NCI-H2107 (cell line): ENCODE measurements at regions not wholly inside any gene's neighbourhood (a gene's known extent, or its start where the extent isn't known, plus 50 kb on each side); places are given as distances from the start of the nearest gene placed in this dataset.

ENCODE experiments used
- DNase-seq: peaks from one replicate; lab custom pipeline; 2025; lab: John Stamatoyannopoulos, UW

DNA sequence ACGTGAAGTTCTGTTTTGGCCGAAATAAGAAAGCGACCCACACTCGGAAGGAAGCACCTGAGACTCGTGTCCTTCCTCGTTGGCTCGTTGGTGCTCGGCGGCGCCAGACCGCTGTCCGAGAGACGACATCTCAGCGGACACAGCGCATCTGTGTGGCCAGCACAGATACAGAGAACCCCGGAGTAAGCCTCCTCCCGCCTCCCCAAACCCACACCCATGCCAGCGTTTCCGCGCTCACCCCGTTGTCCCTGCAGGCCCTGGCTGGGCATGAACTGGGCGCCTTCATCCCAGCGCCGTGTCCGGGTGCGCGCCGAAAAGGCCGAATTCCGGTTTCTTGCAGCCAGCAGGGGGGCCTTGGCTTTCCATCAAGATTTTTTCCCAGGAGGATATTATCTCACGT lies 127.6 kb downstream of the SOX1 start:
- no peak for DNase-seq

- DNase-seq = no peak
These were observed 131.6 kb downstream of the SOX1 start for GRCh38 chr13:112198396-112199010.

DNA sequence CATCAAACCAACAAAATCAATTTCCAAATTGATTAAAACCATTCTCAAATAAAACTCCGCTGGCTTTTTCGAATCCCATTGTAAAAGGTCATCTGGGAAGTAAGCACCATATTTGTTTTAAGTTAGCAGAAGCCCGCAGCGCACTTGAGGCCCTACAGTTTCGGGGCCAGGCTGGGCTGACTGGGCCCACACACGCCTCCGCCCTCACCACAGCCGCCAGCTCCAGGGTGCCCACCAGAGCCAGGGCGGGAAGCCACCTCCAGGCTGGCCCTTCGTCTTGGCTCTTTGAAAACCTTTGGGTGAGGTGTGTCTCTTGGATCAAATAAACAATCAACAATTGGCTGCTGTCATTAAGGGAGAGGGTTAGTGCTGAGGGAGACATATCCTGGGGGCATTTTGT lies 133.3 kb downstream of the SOX1 start:
- no peak for DNase-seq

DNA sequence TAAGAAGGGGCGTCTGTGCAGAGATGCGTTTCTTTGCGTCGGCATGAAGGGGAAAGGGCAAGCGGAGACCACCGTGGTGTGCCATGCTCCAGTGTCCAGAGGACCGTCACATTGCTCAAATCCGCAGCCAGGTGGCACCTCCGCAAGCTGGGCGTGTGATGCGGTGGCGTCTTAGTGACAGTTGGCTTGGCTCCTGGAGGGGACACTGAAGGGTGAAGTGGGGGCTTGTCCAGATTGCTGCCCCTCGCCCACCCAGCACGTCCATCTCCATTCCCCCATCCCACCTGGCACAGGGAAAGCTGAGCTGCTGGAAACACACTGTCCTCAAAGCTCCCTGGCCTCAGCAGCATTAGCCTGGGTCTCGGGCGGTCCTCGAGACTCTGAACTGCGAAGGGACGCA lies 135.3 kb downstream of the SOX1 start:
- DNase-seq = no peak

GRCh38 chr13:112202966-112203365 lies 136.0 kb downstream of the SOX1 start:
- no peak for DNase-seq

GRCh38 chr13:112203614-112204013 lies 136.7 kb downstream of the SOX1 start:
- no peak for DNase-seq

- DNase-seq = no peak
These were observed 137.7 kb downstream of the SOX1 start for GRCh38 chr13:112204346-112205327.

- DNase-seq = no peak
These were observed 139.0 kb downstream of the SOX1 start for GRCh38 chr13:112205990-112206389.

DNA sequence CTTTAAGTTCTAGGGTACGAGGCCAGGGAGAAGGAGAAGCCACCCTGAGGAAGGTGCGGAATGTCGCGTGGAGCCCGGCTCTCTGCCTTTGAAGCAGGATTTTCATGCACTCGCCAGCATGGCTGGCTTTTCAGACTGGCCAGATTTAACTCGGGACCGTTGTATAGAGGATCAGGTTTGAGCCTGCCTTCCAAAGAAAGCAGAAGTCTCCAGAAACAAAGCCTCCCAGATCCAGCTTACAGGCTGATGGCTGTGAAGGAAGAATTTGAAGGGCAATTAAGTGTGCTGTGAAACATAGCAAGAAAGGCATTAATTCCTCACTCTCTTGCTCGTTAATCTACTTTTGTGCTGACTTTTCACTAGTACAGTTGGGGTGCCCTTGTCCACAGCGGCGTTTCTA lies 140.2 kb downstream of the SOX1 start:
- no peak for DNase-seq

DNA sequence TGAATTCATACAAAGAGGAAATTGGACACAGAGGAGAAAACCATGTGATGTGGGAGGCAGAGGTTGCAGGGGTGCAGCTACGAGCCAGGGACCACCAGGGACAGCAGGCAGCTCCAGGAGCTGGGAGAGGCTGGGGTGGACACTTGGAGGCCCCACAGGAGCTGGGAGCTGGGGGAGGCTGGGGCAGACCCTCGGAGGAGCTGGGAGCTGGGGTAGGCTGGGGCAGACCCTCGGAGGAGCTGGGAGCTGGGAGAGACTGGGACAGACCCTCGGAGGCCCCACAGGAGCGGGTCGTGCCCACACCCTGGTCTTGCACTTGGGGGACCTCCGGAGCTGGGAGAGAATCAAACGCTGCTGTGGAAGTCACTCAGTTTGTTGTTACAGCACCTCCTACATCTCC lies 141.7 kb downstream of the SOX1 start:
- DNase-seq = no peak

GRCh38 chr13:112209266-112209665 lies 142.3 kb downstream of the SOX1 start:
- no peak for DNase-seq

DNA sequence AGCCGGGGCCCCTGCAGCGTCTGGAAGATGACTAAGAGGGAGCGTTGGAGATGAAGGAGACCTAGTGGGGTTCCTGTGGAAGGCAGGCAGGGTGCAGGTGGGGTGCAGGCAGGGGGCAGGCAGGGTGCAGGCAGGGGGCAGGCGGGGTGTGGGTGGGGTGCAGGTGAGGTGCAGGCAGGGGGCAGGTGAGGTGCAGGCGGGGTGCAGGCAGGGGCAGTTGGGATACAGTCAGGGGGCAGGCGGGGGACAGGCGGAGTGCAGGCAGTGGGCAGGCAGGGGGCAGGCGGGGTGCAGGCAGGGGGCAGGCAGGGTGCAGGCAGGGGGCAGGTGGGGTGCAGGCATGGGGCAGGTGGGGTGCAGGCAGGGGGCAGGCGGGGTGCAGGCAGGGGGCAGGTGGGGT lies 142.8 kb downstream of the SOX1 start:
- DNase-seq = no peak

DNA sequence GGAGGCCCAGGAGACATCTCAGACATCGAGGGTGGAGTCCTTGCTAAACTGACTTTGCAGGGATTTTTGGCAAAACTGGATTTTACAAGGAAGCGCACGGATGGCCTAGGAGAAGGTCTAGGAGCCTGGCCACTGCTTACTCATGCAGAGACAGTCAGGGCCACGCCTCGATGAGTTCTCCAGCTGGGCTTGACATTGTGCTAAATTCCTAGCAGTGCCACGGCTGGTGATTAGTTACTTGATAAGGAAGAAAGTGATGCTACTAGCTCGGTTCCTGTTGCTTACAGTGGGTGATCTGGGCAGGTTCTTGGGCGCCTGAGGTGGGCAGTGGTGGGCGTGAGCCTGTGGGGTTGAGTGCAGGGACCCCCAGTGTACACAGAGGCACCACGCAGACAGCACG lies 143.4 kb downstream of the SOX1 start:
- DNase-seq = no peak

- no peak for DNase-seq
These were observed 145.6 kb downstream of the SOX1 start for GRCh38 chr13:112212533-112212932.

DNA sequence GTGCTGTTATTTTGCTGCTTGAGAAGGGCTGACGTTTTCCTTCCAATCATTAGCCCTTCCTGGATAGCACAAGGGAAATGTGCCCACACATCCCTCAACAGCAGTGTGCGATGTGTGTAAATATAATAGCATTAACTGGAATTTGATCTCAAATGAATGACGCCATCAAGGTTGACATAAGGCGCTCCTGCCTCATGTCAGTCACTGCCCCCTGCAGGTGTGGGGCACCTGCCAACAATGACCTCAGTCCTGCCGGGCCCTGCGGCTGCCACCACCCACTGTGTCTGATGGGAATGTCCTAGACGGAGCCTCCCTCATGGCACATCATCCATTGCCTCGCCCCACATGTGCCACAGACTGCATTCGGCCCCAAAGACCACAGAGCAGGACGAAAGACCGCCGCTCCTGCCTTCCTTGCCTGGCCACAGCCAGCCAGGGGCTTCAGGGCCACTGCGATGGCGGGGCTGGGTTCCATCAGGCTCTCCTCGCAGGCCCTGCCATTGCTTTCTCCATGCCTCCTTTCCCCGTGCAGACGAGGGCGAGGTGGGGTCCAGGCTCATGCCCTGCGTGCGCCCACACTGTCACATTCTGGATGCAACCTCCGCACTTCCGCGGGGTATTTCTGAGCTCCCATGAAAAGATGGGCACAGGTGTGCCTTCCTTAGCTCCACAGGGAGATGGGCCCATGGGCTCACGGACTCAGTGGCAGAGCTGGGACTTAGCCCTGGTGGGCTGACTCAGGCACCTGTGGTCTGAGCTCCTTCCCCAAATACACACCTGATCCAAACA lies 146.7 kb downstream of the SOX1 start:
- peak; percentile 87 for DNase-seq

DNA sequence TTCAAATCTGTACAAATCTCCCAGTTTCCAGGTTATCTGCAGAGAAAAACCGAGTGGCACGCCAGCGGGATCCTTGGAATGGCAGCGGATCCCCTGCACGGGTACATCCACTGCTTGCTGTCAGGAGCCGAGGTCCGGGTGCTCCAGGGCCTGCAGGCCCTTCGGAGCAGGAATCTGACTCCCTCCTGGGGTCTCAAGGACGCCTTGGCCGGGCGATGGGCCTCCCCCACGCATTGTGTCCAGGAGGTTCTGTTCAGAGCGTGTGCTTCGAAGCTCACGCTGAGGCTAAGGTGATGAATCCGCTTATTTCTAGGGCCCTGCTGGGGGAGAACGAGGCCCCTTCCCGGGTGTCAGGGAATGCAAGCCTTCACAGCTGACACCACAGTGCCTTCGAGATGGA lies 148.9 kb downstream of the SOX1 start:
- no peak for DNase-seq

GRCh38 chr13:112217431-112217830 lies 150.5 kb downstream of the SOX1 start:
- no peak for DNase-seq

GRCh38 chr13:112218416-112218815 lies 151.5 kb downstream of the SOX1 start:
- no peak for DNase-seq

- no peak for DNase-seq
These were observed 152.8 kb downstream of the SOX1 start for GRCh38 chr13:112219740-112220139.

- no peak for DNase-seq
These were observed 153.4 kb downstream of the SOX1 start for GRCh38 chr13:112220296-112220875.

GRCh38 chr13:112220925-112221324 lies 154.0 kb downstream of the SOX1 start:
- DNase-seq = no peak

DNA sequence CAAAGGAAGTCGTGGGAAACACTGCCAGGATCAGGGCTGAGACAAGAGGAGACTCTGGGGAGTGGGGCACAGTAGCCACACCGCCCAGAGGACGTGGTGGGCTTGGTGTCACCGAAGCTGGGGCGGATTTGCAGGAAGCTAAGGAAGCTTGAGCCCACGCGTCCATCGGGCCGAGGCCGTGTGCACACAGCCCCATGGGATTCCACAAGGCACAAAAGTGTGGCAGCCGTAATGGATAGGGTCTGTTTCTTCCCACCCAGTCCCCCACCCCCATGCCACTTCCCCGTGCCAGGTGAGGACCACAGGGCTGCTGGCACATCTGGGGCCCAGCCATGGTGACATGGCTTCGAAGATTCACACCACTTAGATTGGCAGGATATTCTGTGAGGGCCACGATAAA lies 153.2 kb upstream of the SPACA7 start:
- DNase-seq = no peak
